Inflammatory macrophage treated with lipopolysaccharide for 4 hours (primary cell): ENCODE measurements at regions not wholly inside any gene's neighbourhood (a gene's known extent, or its start where the extent isn't known, plus 50 kb on each side); places are given as distances from the start of the nearest gene placed in this dataset.
"Not testable (repeated sequence)": the region's sequence is repeated elsewhere in the genome, so short reads cannot be mapped to it uniquely, and the experiment has no call there.

Experiments
- DNase-seq: peaks from one replicate; pipeline ENCODE4 v3.0.0-alpha.2; 2020

GRCh38 chr1:178572604-178573003 lies 59.7 kb downstream of the TEX35 start:
- DNase-seq, result no peak

DNA sequence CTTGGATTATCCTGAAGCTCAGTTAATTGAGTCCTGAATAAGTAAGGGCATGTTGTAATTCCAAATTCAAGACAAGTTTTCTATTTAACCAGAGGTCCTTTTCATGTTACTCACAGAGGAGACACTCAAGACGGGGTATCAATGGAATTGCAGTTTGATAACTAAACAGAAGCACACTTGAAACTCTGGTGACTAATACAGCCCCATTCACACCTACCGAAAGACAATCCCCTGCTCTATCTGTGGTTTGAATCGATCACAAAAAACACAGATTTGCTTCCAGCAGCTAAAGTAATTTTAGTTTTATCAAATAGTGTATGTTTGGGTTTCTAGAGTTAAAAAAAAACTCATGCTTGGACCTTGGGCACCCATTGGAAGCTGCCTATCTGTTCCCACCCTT lies 60.4 kb downstream of the TEX35 start:
- DNase-seq, result no peak

GRCh38 chr1:178574345-178574744 lies 61.4 kb downstream of the TEX35 start:
- DNase-seq, result no peak

DNA sequence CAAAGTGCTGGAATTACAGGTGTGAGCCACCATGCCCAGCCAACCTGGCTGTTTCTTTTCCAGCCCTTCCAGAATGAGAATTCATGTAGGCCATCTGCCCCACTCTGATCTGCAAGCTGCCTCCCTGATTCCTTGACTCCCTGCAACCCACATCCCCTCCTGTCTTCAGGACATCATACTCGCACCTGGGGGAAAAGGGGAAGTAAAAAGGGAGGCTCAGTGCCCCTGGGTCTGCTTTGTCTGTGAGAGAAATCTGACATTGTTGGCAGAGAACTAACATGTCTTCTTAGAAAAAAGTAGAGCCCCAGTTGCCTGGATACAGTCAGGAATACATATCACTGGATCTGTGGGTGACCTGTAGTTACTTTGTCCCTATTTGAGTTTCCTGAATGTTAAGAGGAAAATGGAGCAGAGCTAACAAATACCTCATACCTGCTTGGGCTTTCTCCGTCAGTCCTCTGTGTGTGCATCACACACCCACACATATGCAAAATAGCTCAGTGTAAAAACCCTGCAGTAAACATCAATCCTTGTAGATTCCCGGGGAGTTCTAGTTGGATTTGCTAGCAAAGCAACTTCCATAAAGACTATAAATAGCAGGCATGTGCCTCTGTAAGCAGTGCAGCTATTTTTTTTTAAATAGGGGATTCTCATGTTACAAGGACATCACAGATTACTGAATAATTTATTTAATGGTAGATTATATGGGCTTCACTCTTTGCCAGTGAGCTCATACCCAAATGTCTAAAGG lies 62.9 kb downstream of the TEX35 start:
- no peak for DNase-seq

DNA sequence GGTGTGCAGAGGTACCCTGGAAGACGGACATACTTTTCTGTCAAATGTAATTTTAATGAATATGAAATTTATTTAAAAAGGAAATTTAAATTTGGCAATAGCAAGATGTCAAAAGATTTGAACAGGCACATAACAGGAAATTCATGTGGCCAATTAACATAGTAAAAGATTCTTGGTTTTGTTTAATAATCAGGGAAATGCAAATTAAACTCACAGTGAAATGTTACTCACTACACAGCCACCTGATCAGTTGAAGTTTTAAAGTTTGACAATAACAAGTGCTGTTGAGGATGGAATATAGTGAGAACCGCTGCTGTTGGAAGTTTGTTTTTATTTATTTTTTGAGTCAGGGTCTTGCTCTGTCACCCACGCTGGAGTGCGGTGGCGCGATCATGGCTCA lies 63.9 kb downstream of the TEX35 start:
- DNase-seq, result no peak

DNA sequence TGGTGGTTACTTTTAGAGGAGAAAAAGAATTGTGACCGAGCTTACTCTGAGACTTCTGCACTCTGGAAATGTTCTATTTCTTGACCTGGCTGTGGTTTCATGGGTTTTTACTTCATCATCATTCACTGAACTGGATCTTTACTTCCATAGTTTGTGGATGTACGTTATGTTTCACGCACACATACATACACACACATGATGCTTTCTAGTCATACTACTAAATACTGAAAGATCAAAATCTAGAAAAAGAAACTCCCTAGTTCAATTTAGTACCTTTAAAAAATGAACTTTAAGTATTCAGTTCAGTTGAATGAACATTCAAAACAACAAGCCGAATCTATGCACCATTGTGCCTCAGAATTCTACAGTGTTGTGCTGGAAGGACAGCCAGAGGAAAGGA lies 65.0 kb downstream of the TEX35 start:
- DNase-seq, result no peak

- DNase-seq, result no peak
These were observed 65.6 kb downstream of the TEX35 start for GRCh38 chr1:178578541-178578940.

GRCh38 chr1:178579095-178579494 lies 66.2 kb downstream of the TEX35 start:
- no peak for DNase-seq

DNA sequence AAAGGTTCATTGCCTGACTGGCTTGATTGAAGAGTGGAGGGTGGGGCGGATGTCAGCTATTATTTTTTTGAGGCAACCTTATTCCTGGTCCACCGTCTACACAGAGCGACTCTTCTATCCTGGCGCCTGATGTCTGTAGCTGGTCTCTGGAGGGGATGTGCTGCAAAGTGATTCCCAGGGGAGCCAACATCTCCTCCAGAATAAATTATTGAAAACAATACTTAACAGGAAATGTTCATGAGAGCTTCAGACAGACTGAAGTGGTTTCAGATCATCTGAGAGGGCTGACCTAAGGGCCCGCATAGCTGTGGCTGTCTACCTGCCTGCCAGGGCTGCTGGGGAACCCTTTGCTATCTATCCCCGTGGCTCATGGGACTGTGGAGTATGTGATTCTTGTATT lies 66.7 kb downstream of the TEX35 start:
- no peak for DNase-seq

GRCh38 chr1:178580096-178580495 lies 67.2 kb downstream of the TEX35 start:
- DNase-seq, result no peak

DNA sequence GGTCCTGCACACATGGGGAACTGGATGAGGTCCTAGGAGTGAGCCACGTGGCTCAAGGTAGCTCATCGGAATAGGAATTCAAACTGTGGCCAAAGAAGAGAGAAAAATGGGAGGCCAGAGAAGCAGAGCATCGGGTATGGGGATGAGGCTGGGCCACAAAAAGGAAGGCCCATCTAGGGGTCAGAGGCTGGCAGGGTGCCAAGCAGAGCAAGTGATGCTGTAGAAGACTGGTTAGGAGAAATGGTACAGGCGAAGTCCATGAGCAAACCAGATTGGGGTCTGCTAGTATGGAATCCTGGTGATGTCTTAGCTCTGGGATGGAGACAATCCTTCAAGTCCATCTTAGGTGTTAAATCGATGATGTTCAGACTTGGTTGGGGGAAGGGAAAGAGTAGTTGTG lies 68.0 kb downstream of the TEX35 start:
- no peak for DNase-seq

GRCh38 chr1:178581351-178582303 lies 68.7 kb downstream of the TEX35 start:
- no peak for DNase-seq

GRCh38 chr1:178587096-178587495 lies 74.2 kb downstream of the TEX35 start:
- DNase-seq, result peak; percentile 11

DNA sequence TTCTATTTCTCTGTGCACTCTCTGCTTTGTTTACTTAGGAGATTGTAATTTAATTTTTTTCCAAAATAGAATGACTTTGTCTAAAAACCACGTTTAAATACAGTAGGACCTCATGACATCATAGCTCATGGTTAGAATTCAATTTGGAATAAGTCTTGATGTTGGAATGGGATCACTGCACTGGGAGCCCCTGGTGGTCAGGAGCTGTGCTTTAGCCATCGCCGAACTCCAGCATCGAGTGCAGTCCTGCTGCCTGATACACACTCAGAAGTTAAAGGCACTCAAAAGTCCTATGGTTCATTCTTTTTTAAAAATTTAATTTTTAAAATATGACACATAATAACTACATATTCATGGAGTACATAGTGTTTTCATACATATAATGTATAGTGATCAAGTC lies 75.1 kb downstream of the TEX35 start:
- DNase-seq, result no peak

GRCh38 chr1:178589042-178589441 lies 76.1 kb downstream of the TEX35 start:
- DNase-seq, result not testable (repeated sequence)

- not testable (repeated sequence) for DNase-seq
These were observed 78.9 kb downstream of the TEX35 start for GRCh38 chr1:178591811-178592210.

DNA sequence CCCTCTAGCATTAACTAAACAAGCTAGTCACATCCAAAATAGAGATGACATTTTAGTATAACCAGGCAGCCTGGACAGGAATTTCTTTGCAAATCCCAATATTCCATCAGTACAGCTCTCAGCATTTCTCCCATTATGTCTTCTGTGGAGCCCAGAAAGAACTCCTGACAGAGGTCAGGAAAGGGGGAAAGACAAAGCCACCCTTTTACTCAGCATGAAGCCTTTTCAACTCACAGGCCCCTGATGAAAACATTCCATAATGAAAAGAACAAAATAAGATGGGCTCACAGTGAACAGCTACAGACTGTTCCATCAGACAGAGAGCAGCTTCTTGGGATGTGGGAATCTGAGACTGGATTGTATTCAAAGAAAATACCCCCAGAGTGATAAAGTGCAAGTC lies 80.6 kb downstream of the TEX35 start:
- DNase-seq, result no peak

GRCh38 chr1:178594133-178594532 lies 81.2 kb downstream of the TEX35 start:
- DNase-seq, result no peak

DNA sequence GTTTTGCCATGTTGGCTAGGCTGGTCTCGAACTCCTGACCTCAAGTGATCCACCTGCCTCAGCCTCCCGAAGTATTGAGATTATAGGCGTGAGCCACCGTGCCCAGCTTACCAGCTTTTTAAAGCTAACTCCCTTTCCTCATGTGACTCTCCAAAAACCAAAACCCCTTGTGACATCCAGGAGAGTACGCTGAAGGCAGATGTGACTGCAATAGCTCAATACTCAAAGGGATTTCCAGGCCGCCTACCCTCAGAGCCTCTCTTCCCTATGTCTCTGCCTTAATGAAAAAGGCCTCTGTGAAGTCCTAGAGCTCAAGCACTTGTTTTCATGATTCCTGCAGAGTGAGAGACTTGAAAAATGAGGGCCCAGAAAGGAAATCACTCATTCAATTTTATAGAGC lies 82.6 kb downstream of the TEX35 start:
- DNase-seq, result peak; percentile 30

- DNase-seq, result no peak
These were observed 86.2 kb downstream of the TEX35 start for GRCh38 chr1:178599087-178599486.

DNA sequence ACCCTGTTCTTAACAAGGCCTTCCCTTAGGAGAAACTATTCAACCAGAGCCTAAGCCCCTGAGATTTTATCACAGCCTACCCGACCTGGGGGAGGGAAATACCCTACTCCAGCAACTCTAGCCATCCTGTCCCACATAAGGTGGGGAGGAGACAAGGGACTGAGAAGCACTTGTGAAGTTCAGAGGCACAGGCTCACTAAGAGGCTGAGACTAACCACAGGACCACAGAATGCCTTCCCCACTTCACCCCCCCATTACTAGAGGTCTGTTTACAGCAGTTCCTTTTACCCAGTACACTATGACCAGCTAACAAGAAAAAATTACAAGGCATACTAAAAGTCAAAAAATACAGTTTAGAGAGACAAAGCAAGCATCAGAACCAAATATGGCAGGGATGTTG lies 86.8 kb downstream of the TEX35 start:
- no peak for DNase-seq

DNA sequence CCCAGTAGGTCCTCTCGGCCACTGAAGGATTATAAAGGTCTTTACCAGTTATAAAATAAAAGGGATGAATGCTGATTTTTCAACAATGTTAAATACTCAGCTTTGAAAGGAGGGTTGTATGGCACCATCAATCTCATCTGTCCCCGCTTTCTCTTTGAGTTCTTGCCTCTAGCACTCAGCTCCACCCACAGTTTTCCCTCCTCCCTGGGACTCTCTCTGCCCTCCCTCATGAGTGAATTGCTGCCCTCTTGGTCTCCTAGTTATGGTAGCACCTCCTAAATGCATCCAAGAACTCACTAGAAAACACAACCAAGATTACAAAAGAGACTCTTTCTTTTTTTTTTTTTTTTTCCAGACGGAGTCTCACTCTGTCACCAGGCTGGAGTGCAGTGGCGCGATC lies 91.0 kb downstream of the TEX35 start:
- no peak for DNase-seq

GRCh38 chr1:178606839-178607238 lies 93.9 kb downstream of the TEX35 start:
- no peak for DNase-seq

GRCh38 chr1:178607718-178608408 lies 95.0 kb downstream of the TEX35 start:
- no peak for DNase-seq
